ENCODE measurements at regions not wholly inside any gene's neighbourhood (a gene's known extent, or its start where the extent isn't known, plus 50 kb on each side); places are given as distances from the start of the nearest gene placed in this dataset.

DNA sequence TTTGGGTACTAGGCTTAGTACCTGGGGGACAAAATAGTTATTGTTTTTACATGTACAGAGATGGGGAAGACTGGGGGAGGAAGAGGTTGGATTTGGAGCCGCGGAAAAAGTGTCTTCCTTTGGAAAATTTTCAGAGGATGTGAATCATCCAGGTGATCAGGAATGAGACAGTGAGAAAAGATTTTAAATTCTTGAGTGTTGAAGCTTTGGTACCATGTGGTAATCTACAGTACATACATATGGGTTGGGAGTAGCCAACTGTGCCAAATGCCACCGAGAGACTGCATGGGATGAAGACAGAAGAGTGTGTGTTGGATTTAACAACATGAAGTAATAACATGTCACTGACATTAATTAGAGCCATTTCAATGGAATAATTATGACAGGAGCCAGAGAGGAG is 1238.2 kb downstream of the ROBO1 start:
- TF ChIP-seq CTCF (conservative IDR thresholded peaks at IDR 0.05): no peak

More for the DNA sequence above, 1238.2 kb downstream of the ROBO1 start:
- H3K27me3 ChIP-seq (ENCODE audit: insufficient read depth, low read length): no peaks in the 10 kb centered on the region
- DNase-seq: no peak
- H2AK5ac ChIP-seq (ENCODE audit: insufficient read length, low read length): no peak overlapping the region
- no peaks in the 10 kb centered on the region for H3K36me3 Mint-ChIP-seq (ENCODE audit: insufficient read depth in 1 of 3, low read depth in 3 of 3)
- no peak overlapping the region for H4K91ac ChIP-seq (ENCODE audit: insufficient read length, low read depth, low read length)
- no peak overlapping the region for H4K8ac ChIP-seq (replicated peaks; ENCODE audit: insufficient read length, low read depth, low read length)
- no peaks in the 10 kb centered on the region for H3K4me1 Mint-ChIP-seq
- H3K9ac ChIP-seq (ENCODE audit: extremely low read depth, insufficient read length, low read length): no peak overlapping the region
- H3K27me3 Mint-ChIP-seq (ENCODE audit: low read depth): no peaks in the 10 kb centered on the region; the same call in 1 of the 2 replicates
- H3K9me3 ChIP-seq (ENCODE audit: control insufficient read depth, low read depth, low read length): no peaks in the 10 kb centered on the region
- no peak overlapping the region for H3K23ac ChIP-seq (ENCODE audit: insufficient read length, low read depth, low read length)
- no peak overlapping the region for H3T11ph ChIP-seq (ENCODE audit: low read length)
- H2BK120ac ChIP-seq (ENCODE audit: low read depth, low read length, poor library complexity, severe bottlenecking): no peak overlapping the region
- no peaks in the 10 kb centered on the region for H4K20me1 ChIP-seq (ENCODE audit: control insufficient read depth, insufficient read depth, insufficient read length)
- H4K5ac ChIP-seq (ENCODE audit: insufficient read length, low read depth, low read length): no peak overlapping the region
- no peak overlapping the region for H3K27ac Mint-ChIP-seq
- no CpG with 5 or more reads among the region's 3 CpGs for WGBS (ENCODE audit: extremely low coverage, insufficient read length, low lambda C conversion rate)
- no peaks in the 10 kb centered on the region for H3K9me3 Mint-ChIP-seq
- H3K4me1 ChIP-seq (ENCODE audit: insufficient read depth, low read length): no peaks in the 10 kb centered on the region
- H2BK12ac ChIP-seq (ENCODE audit: insufficient read length, low read depth, low read length): no peak overlapping the region
- no peak overlapping the region for H3K56ac ChIP-seq (ENCODE audit: insufficient read length, low read depth, low read length)
- H2BK5ac ChIP-seq (ENCODE audit: insufficient read length, low read length): no peak overlapping the region
- H2BK15ac ChIP-seq (ENCODE audit: low read depth, low read length): no peak overlapping the region
- H3K27ac ChIP-seq (ENCODE audit: insufficient read length, low read depth, low read length): no peak overlapping the region
- no peak overlapping the region for H3K4ac ChIP-seq (ENCODE audit: low read depth, low read length)
- H3K14ac ChIP-seq (ENCODE audit: insufficient read depth, low read length): no peak overlapping the region
- no peak overlapping the region for H2BK20ac ChIP-seq (ENCODE audit: low read depth, low read length, poor library complexity, severe bottlenecking)
- H3K79me2 ChIP-seq (ENCODE audit: insufficient read depth, low read length): no peaks in the 10 kb centered on the region
- H3K18ac ChIP-seq (ENCODE audit: insufficient read length, low read depth, low read length): no peak overlapping the region
- no peaks in the 10 kb centered on the region for H3K79me1 ChIP-seq (ENCODE audit: insufficient read depth, low read depth, low read length, poor library complexity, severe bottlenecking)
- no peak overlapping the region for H3K4me3 Mint-ChIP-seq
- H2AFZ ChIP-seq (ENCODE audit: low read length): no peak overlapping the region
- no peak overlapping the region for H3K4me2 ChIP-seq (ENCODE audit: insufficient read depth, insufficient read length, low read length)
- no peaks in the 10 kb centered on the region for H3K23me2 ChIP-seq (ENCODE audit: insufficient read length, low read depth, low read length, poor library complexity, severe bottlenecking)
